ENCODE measurements at regions not wholly inside any gene's neighbourhood (a gene's known extent, or its start where the extent isn't known, plus 50 kb on each side); places are given as distances from the start of the nearest gene placed in this dataset.
A peak's percentile ranks its signal among the peaks of the same experiment; 100 is the strongest.
"Not testable (repeated sequence)": the region's sequence is repeated elsewhere in the genome, so short reads cannot be mapped to it uniquely, and the experiment has no call there.

DNA sequence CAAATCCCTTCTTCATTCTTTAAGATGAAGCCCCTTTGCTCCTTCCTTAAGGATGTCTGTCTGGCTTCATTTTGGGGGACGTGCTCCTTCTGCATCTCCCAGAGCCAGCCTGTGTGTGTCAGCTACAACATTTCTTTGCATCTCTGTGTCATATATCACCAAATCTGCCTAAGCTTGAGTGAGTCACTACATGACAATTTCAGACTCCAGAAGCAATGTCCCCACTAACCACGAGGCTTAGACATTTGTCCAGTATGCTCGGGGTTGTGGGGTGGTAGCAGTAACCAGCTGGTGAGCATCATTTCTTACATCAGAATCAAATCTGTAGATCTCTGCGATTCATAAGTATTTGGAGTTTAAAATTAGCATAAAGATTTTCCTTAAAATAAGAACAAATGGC is 54.1 kb upstream of the USP14 start:
- not testable (repeated sequence) for FAIRE-seq; H3K4me2 ChIP-seq (ENCODE audit: control insufficient read depth, extremely low read depth, insufficient read depth, low read depth, low read length)

DNA sequence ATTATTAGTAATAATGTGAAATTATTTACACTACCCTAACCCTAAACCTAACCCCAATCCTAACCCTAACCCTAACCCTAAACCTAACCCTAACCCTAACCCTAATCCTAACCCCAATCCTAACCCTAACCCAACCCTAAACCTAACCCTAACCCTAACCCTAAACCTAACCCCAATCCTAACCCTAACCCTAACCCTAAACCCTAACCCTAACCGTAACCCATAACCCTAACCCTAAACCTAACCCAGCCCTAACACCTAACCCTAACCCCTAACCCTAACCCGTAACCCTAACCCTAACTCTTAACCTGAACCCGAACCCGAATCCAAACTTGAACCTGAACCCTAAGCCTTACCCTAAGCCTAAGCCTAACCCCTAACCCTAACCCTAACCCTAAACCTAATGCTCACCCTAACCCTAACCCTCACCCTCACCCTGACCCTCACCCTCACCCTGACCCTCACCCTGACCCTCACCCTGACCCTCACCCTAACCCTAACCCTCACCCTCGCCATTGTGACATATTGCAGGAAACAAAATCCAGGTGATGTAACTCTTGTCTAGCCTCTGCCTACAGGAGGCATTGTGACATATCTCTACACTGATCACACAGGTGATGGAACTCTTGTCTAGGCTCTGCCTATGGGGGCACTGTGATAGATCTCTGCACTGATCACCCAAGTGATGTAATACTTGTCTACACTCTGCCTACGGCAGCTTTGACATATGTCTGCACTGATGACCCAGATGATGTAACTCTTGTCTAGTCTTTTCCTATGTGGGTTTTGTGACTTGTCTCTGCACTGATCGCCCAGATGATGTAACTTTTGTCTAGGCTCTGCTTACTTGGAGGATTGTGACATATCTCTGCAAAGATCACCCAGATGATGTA is 53.0 kb upstream of the USP14 start:
- H3K79me2 ChIP-seq (ENCODE audit: control insufficient read depth, insufficient read depth, low read length); H3K27ac ChIP-seq (ENCODE audit: control insufficient read depth, insufficient read depth, low read length): not testable (repeated sequence)
- FAIRE-seq: peak; percentile 57

More for the DNA sequence above, 54.1 kb upstream of the USP14 start:
- DNase-seq (ENCODE audit: low read depth, low spot score); dilution Hi-C loops (cut with MboI; ENCODE audit: extremely low pct_ligation_motif_present, low sequenced_read_pairs); H4K20me1 ChIP-seq (ENCODE audit: control insufficient read depth, extremely low read depth, insufficient read depth, low read length); H3K79me2 ChIP-seq (ENCODE audit: control insufficient read depth, insufficient read depth, low read length); H3K9ac ChIP-seq (ENCODE audit: control insufficient read depth, extremely low read depth, insufficient read depth, low read length); H3K4me1 ChIP-seq (ENCODE audit: control insufficient read depth, extremely low read depth, insufficient read depth, low read length); H3K9me3 ChIP-seq (ENCODE audit: control insufficient read depth, low read depth, low read length); H3K36me3 ChIP-seq (ENCODE audit: control insufficient read depth in 2 of 2, extremely low read depth in 1 of 2, insufficient read depth in 2 of 2, low read length in 2 of 2); H3K27ac ChIP-seq (ENCODE audit: control insufficient read depth, insufficient read depth, low read length); H3K4me3 ChIP-seq (ENCODE audit: control insufficient read depth in 2 of 3, extremely low read depth in 1 of 3, insufficient read depth in 2 of 3, low read depth in 1 of 3, low read length in 3 of 3); H3K27me3 ChIP-seq (ENCODE audit: control insufficient read depth, extremely low read depth, insufficient read depth, low read length); H3K9me1 ChIP-seq (ENCODE audit: control insufficient read depth, extremely low read depth, insufficient read depth, low read length); H2AFZ ChIP-seq (ENCODE audit: control insufficient read depth, low read length): not testable (repeated sequence)

DNA sequence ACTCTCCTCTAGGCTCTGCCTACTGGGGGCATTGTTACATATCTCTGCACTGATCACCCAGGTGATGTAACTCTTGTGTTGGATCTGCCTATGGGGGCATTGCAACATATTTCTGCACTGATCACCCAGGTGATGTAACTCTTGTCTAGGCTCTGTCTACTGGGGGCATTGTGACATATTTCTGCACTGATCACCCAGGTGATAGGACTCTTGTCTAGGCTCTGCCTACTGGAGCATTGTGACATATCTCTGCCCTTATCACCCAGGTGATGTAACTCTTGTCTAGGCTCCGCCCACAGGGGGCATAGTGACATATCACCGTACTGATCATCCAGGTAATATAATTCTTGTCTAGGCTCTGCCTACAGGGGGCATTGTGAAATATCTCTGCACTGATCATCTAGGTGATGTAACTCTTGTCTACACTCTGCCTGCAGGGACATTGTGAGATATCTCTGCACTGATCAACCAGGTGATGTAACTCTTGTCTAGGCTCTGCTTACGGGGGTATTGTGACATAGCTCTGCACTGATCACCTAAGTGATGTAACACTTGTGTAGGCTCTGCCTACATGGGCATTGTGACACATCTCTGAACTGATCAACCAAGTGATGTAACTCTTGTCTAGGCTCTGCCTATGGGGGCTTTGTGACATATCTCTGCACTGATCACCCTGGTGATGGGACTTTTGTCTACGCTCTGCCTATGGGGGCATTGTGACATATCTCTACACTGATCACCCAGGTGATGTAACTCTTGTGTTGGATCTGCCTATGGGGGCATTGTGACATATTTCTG is 52.1 kb upstream of the USP14 start:
- not testable (repeated sequence) for FAIRE-seq

More for the DNA sequence above, 53.0 kb upstream of the USP14 start:
- H3K4me1 ChIP-seq (ENCODE audit: control insufficient read depth, extremely low read depth, insufficient read depth, low read length); H3K27me3 ChIP-seq (ENCODE audit: control insufficient read depth, extremely low read depth, insufficient read depth, low read length); H3K9me1 ChIP-seq (ENCODE audit: control insufficient read depth, extremely low read depth, insufficient read depth, low read length); H3K4me3 ChIP-seq (ENCODE audit: control insufficient read depth in 2 of 3, extremely low read depth in 1 of 3, insufficient read depth in 2 of 3, low read depth in 1 of 3, low read length in 3 of 3); H3K9ac ChIP-seq (ENCODE audit: control insufficient read depth, extremely low read depth, insufficient read depth, low read length); H2AFZ ChIP-seq (ENCODE audit: control insufficient read depth, low read length); dilution Hi-C loops (cut with MboI; ENCODE audit: extremely low pct_ligation_motif_present, low sequenced_read_pairs); H3K4me2 ChIP-seq (ENCODE audit: control insufficient read depth, extremely low read depth, insufficient read depth, low read depth, low read length); H3K9me3 ChIP-seq (ENCODE audit: control insufficient read depth, low read depth, low read length); H3K36me3 ChIP-seq (ENCODE audit: control insufficient read depth in 2 of 2, extremely low read depth in 1 of 2, insufficient read depth in 2 of 2, low read length in 2 of 2); H4K20me1 ChIP-seq (ENCODE audit: control insufficient read depth, extremely low read depth, insufficient read depth, low read length); DNase-seq (ENCODE audit: low read depth, low spot score): not testable (repeated sequence)

DNA sequence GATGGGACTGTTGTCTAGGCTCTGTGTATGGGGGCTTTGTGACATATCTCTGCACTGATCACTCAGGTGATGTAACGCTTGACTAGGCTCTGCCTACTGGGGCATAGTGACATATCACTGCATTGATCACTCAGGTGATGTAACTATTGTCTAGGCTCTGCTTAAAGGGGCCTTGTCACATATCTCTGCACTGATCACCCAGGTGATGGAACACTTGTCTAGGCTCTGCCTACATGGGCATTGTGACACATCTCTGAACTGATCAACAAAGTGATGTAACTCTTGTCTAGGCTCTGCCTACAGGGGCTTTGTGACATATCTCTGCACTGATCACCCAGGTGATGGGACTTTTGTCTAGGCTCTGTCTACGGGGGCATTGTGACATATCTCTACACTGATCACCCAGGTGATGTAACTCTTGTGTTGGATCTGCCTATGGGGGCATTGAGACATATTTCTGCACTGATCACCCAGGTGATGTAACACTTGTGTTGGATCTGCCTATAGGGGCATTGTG is 51.4 kb upstream of the USP14 start:
- H3K4me3 ChIP-seq (ENCODE audit: control insufficient read depth in 2 of 3, extremely low read depth in 1 of 3, insufficient read depth in 2 of 3, low read depth in 1 of 3, low read length in 3 of 3); H3K9ac ChIP-seq (ENCODE audit: control insufficient read depth, extremely low read depth, insufficient read depth, low read length); H2AFZ ChIP-seq (ENCODE audit: control insufficient read depth, low read length); H3K4me2 ChIP-seq (ENCODE audit: control insufficient read depth, extremely low read depth, insufficient read depth, low read depth, low read length); H3K4me1 ChIP-seq (ENCODE audit: control insufficient read depth, extremely low read depth, insufficient read depth, low read length); H3K9me3 ChIP-seq (ENCODE audit: control insufficient read depth, low read depth, low read length); H3K36me3 ChIP-seq (ENCODE audit: control insufficient read depth in 2 of 2, extremely low read depth in 1 of 2, insufficient read depth in 2 of 2, low read length in 2 of 2); H3K27me3 ChIP-seq (ENCODE audit: control insufficient read depth, extremely low read depth, insufficient read depth, low read length); H3K27ac ChIP-seq (ENCODE audit: control insufficient read depth, insufficient read depth, low read length); dilution Hi-C loops (cut with MboI; ENCODE audit: extremely low pct_ligation_motif_present, low sequenced_read_pairs); H3K9me1 ChIP-seq (ENCODE audit: control insufficient read depth, extremely low read depth, insufficient read depth, low read length); DNase-seq (ENCODE audit: low read depth, low spot score); H3K79me2 ChIP-seq (ENCODE audit: control insufficient read depth, insufficient read depth, low read length); FAIRE-seq; H4K20me1 ChIP-seq (ENCODE audit: control insufficient read depth, extremely low read depth, insufficient read depth, low read length): not testable (repeated sequence)

More for the DNA sequence above, 52.1 kb upstream of the USP14 start:
- H3K36me3 ChIP-seq (ENCODE audit: control insufficient read depth in 2 of 2, extremely low read depth in 1 of 2, insufficient read depth in 2 of 2, low read length in 2 of 2); H3K4me3 ChIP-seq (ENCODE audit: control insufficient read depth in 2 of 3, extremely low read depth in 1 of 3, insufficient read depth in 2 of 3, low read depth in 1 of 3, low read length in 3 of 3); H3K4me1 ChIP-seq (ENCODE audit: control insufficient read depth, extremely low read depth, insufficient read depth, low read length); H3K9me3 ChIP-seq (ENCODE audit: control insufficient read depth, low read depth, low read length); H3K79me2 ChIP-seq (ENCODE audit: control insufficient read depth, insufficient read depth, low read length); H3K27me3 ChIP-seq (ENCODE audit: control insufficient read depth, extremely low read depth, insufficient read depth, low read length); H2AFZ ChIP-seq (ENCODE audit: control insufficient read depth, low read length); DNase-seq (ENCODE audit: low read depth, low spot score); dilution Hi-C loops (cut with MboI; ENCODE audit: extremely low pct_ligation_motif_present, low sequenced_read_pairs); H3K4me2 ChIP-seq (ENCODE audit: control insufficient read depth, extremely low read depth, insufficient read depth, low read depth, low read length); H4K20me1 ChIP-seq (ENCODE audit: control insufficient read depth, extremely low read depth, insufficient read depth, low read length); H3K27ac ChIP-seq (ENCODE audit: control insufficient read depth, insufficient read depth, low read length); H3K9me1 ChIP-seq (ENCODE audit: control insufficient read depth, extremely low read depth, insufficient read depth, low read length); H3K9ac ChIP-seq (ENCODE audit: control insufficient read depth, extremely low read depth, insufficient read depth, low read length): not testable (repeated sequence)

All from keratinocyte (primary cell).